ENCODE measurements at regions not wholly inside any gene's neighbourhood (a gene's known extent, or its start where the extent isn't known, plus 50 kb on each side); places are given as distances from the start of the nearest gene placed in this dataset.

GRCh38 chr2:133790711-133791110, 222.4 kb upstream of the NCKAP5 start:
- POLR2A ChIA-PET = no interaction called here

GRCh38 chr2:133791191-133791590, 222.9 kb upstream of the NCKAP5 start:
- DNase-seq (ENCODE audit: unreplicated experiment) = no peak
- POLR2A ChIA-PET = no interaction called here
- Mint-ChIP-seq H3K27ac (ENCODE audit: low read depth, unreplicated experiment) (no peak overlapping the region), H3K36me3 (ENCODE audit: insufficient read depth, unreplicated experiment) (no peaks in the 10 kb centered on the region), H3K4me3 (ENCODE audit: unreplicated experiment) (no peak overlapping the region), H3K4me1 (ENCODE audit: insufficient read depth, unreplicated experiment) (no peaks in the 10 kb centered on the region), H3K9me3 (ENCODE audit: unreplicated experiment) (peaks cover 25% of the 10 kb centered on the region), H3K27me3 (ENCODE audit: insufficient read depth, unreplicated experiment) (no peaks in the 10 kb centered on the region)
- no peak for TF ChIP-seq CTCF (IDR thresholded peaks at IDR 0.05; ENCODE audit: unreplicated experiment)
- no TSS peak for BruUV-seq (replicated peaks)
- CTCF ChIA-PET = interaction anchor here (1.8 kb wide), 1 partner anchor 11 kb away, joined by 9 read pairs; no protein-coding TSS in a partner anchor
- intact Hi-C loops (cut with micrococcal nuclease) = no loop called here

More at GRCh38 chr2:133790711-133791110, 222.4 kb upstream of the NCKAP5 start:
- TF ChIP-seq CTCF (IDR thresholded peaks at IDR 0.05; ENCODE audit: unreplicated experiment) = no peak
- no TSS peak for BruUV-seq (replicated peaks)
- no peaks in the 10 kb centered on the region for H3K4me1 Mint-ChIP-seq (ENCODE audit: insufficient read depth, unreplicated experiment)
- H3K9me3 Mint-ChIP-seq (ENCODE audit: unreplicated experiment) = peaks cover 20% of the 10 kb centered on the region
- no peaks in the 10 kb centered on the region for H3K36me3 Mint-ChIP-seq (ENCODE audit: insufficient read depth, unreplicated experiment)
- CTCF ChIA-PET = interaction anchor here (0.6 to 1.8 kb wide), 2 partner anchors 11 to 496 kb away, joined by 3 to 9 read pairs; no protein-coding TSS in a partner anchor
- H3K27ac Mint-ChIP-seq (ENCODE audit: low read depth, unreplicated experiment) = no peak overlapping the region
- no peak overlapping the region for H3K4me3 Mint-ChIP-seq (ENCODE audit: unreplicated experiment)
- no peaks in the 10 kb centered on the region for H3K27me3 Mint-ChIP-seq (ENCODE audit: insufficient read depth, unreplicated experiment)
- intact Hi-C loops (cut with micrococcal nuclease) = no loop called here
- no peak for DNase-seq (ENCODE audit: unreplicated experiment)

- no peak overlapping the region for H3K4me3 Mint-ChIP-seq (ENCODE audit: unreplicated experiment)
- CTCF ChIA-PET = interaction anchor here (1.0 kb wide), 1 partner anchor 622 kb away, joined by 3 read pairs; no protein-coding TSS in a partner anchor
- no peaks in the 10 kb centered on the region for H3K4me1 Mint-ChIP-seq (ENCODE audit: insufficient read depth, unreplicated experiment)
Measured at GRCh38 chr2:133792223-133792622, 224.0 kb upstream of the NCKAP5 start.

GRCh38 chr2:133794114-133794513, 225.9 kb upstream of the NCKAP5 start:
- no peak for TF ChIP-seq CTCF (IDR thresholded peaks at IDR 0.05; ENCODE audit: unreplicated experiment)
- DNase-seq (ENCODE audit: unreplicated experiment) = no peak
- Mint-ChIP-seq H3K4me3 (ENCODE audit: unreplicated experiment) (no peak overlapping the region), H3K4me1 (ENCODE audit: insufficient read depth, unreplicated experiment) (no peaks in the 10 kb centered on the region), H3K9me3 (ENCODE audit: unreplicated experiment) (peaks cover 39% of the 10 kb centered on the region), H3K27ac (ENCODE audit: low read depth, unreplicated experiment) (no peak overlapping the region), H3K36me3 (ENCODE audit: insufficient read depth, unreplicated experiment) (no peaks in the 10 kb centered on the region), H3K27me3 (ENCODE audit: insufficient read depth, unreplicated experiment) (no peaks in the 10 kb centered on the region)
- CTCF ChIA-PET = no interaction called here
- no TSS peak for BruUV-seq (replicated peaks)
- POLR2A ChIA-PET = no interaction called here
- intact Hi-C loops (cut with micrococcal nuclease) = no loop called here

More at GRCh38 chr2:133792223-133792622, 224.0 kb upstream of the NCKAP5 start:
- TF ChIP-seq CTCF (IDR thresholded peaks at IDR 0.05; ENCODE audit: unreplicated experiment) = no peak
- H3K9me3 Mint-ChIP-seq (ENCODE audit: unreplicated experiment) = peaks cover 28% of the 10 kb centered on the region
- no peaks in the 10 kb centered on the region for H3K27me3 Mint-ChIP-seq (ENCODE audit: insufficient read depth, unreplicated experiment)
- H3K36me3 Mint-ChIP-seq (ENCODE audit: insufficient read depth, unreplicated experiment) = no peaks in the 10 kb centered on the region
- POLR2A ChIA-PET = no interaction called here
- DNase-seq (ENCODE audit: unreplicated experiment) = no peak
- H3K27ac Mint-ChIP-seq (ENCODE audit: low read depth, unreplicated experiment) = no peak overlapping the region
- BruUV-seq (replicated peaks) = no TSS peak
- intact Hi-C loops (cut with micrococcal nuclease) = no loop called here
